GM12891 (cell line): ENCODE measurements at regions not wholly inside any gene's neighbourhood (a gene's known extent, or its start where the extent isn't known, plus 50 kb on each side); places are given as distances from the start of the nearest gene placed in this dataset.

Experiments
- DNase-seq: peaks from one replicate; pipeline ENCODE4 v3.0.0; 2011; ENCODE audit warnings: low spot score; ENCODE audit not compliant: insufficient read length
- FAIRE-seq: peaks from 2 replicates; lab custom pipeline; 2011; peaks lifted over from hg19 to GRCh38; lab: Jason Lieb, UNC
- PAX5 ChIP-seq: IDR thresholded peaks from 2 replicates; pipeline ENCODE4 v1.6.1; 2011; ENCODE audit warnings: low read length, moderate library complexity, mild to moderate bottlenecking; ENCODE audit not compliant: insufficient read depth, severe bottlenecking
- POLR2A ChIP-seq: IDR thresholded peaks from 2 replicates; pipeline ENCODE4 v1.6.1; 2011; ENCODE audit warnings: low read depth, low read length, control low read depth
- POLR2AphosphoS5 ChIP-seq: IDR thresholded peaks from 2 replicates; pipeline ENCODE4 v1.6.1; 2011; ENCODE audit warnings: low read depth, low read length, control low read depth
- POU2F2 ChIP-seq: IDR thresholded peaks from 2 replicates; pipeline ENCODE4 v1.6.1; 2011; ENCODE audit warnings: low read depth, mild to moderate bottlenecking, control low read depth, low read length, moderate library complexity
- SPI1 ChIP-seq: IDR thresholded peaks from 2 replicates; pipeline ENCODE4 v1.6.1; 2011; ENCODE audit warnings: low read depth, low read length, control low read depth
- TAF1 ChIP-seq: IDR thresholded peaks from 2 replicates; pipeline ENCODE4 v1.6.1; 2011; ENCODE audit warnings: low read depth, low read length, control low read depth

GRCh38 chr6:135581211-135581610, 83.7 kb upstream of the AHI1 start:
- DNase-seq = no peak

GRCh38 chr6:135583256-135583761, 85.8 kb upstream of the AHI1 start:
- FAIRE-seq (no peak), DNase-seq (no peak)
- TF ChIP-seq TAF1 (no peak), SPI1 (no peak)

More at GRCh38 chr6:135581211-135581610, 83.7 kb upstream of the AHI1 start:
- no peak for FAIRE-seq
- TF ChIP-seq POU2F2 = no peak
- no peak for TF ChIP-seq PAX5
- 0 out of 2 replicates have a peak, but pooled peaks have one; percentile 29 for TF ChIP-seq POLR2A

- TF ChIP-seq SPI1 (no peak), POLR2AphosphoS5 (no peak), TAF1 (no peak), POLR2A (no peak), PAX5 (no peak), POU2F2 (no peak)
- FAIRE-seq = no peak
Measured at GRCh38 chr6:135586388-135586787, 88.8 kb upstream of the AHI1 start.

GRCh38 chr6:135586844-135587243, 89.3 kb upstream of the AHI1 start:
- TF ChIP-seq POU2F2 (peak; percentile 76; the same call in 1 of the 2 replicates), POLR2AphosphoS5 (no peak), SPI1 (no peak)
- DNase-seq (no peak), FAIRE-seq (peak; percentile 82)

More at GRCh38 chr6:135586388-135586787, 88.8 kb upstream of the AHI1 start:
- DNase-seq = no peak

GRCh38 chr6:135592276-135592675, 94.7 kb upstream of the AHI1 start:
- DNase-seq = no peak
- no peak for TF ChIP-seq POLR2A
- no peak for TF ChIP-seq SPI1
- no peak for TF ChIP-seq POLR2AphosphoS5
- no peak for FAIRE-seq

- FAIRE-seq (no peak), DNase-seq (no peak)
- no peak for TF ChIP-seq POLR2AphosphoS5
Measured at GRCh38 chr6:135594000-135594399, 96.5 kb upstream of the AHI1 start.

GRCh38 chr6:135600086-135600702, 102.7 kb upstream of the AHI1 start:
- no peak for FAIRE-seq
- DNase-seq = no peak
- TF ChIP-seq PAX5 = no peak
- TF ChIP-seq POU2F2 = no peak
- TF ChIP-seq POLR2AphosphoS5 = no peak

GRCh38 chr6:135600931-135601330, 103.4 kb upstream of the AHI1 start:
- DNase-seq = no peak
- no peak for FAIRE-seq
- no peak for TF ChIP-seq POLR2A
- TF ChIP-seq POLR2AphosphoS5 = no peak
- no peak for TF ChIP-seq SPI1
- no peak for TF ChIP-seq POU2F2
- no peak for TF ChIP-seq TAF1
- TF ChIP-seq PAX5 = no peak

GRCh38 chr6:135601857-135602256, 104.3 kb upstream of the AHI1 start:
- no peak for DNase-seq
- FAIRE-seq = no peak

GRCh38 chr6:135603249-135603648, 105.7 kb upstream of the AHI1 start:
- DNase-seq (no peak), FAIRE-seq (no peak)
- TF ChIP-seq POLR2AphosphoS5 = no peak
- TF ChIP-seq SPI1 = no peak
- TF ChIP-seq PAX5 = no peak
- TF ChIP-seq POLR2A = no peak
- TF ChIP-seq POU2F2 = no peak
- TF ChIP-seq TAF1 = no peak

More at GRCh38 chr6:135601857-135602256, 104.3 kb upstream of the AHI1 start:
- TF ChIP-seq POU2F2 (no peak), TAF1 (no peak), PAX5 (no peak), POLR2AphosphoS5 (no peak), SPI1 (no peak), POLR2A (no peak)
